ENCODE measurements at regions not wholly inside any gene's neighbourhood (a gene's known extent, or its start where the extent isn't known, plus 50 kb on each side); places are given as distances from the start of the nearest gene placed in this dataset.

DNA sequence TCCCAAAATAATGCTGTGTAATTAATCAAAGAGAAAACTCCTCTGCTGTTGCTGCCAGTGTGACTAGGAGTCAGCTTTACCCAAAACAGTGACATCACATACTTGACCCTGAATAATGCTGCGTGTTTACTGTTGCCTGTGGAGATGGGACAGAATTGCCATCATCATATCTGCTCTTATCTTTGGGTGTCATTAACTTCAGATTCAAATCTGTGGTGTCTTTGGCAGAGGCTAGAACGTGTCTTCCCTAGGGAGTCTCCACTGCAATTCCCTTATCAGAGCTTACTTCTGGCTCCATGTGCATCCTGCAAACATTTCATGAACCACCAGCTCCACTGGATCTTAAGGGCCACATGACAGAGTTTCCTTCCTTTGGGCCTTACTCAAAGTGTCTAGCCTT lies 88.9 kb upstream of the MRPS30 start:
- no peak for TF ChIP-seq POLR2A (IDR thresholded peaks at IDR 0.05)
- TF ChIP-seq, protein P1, sequence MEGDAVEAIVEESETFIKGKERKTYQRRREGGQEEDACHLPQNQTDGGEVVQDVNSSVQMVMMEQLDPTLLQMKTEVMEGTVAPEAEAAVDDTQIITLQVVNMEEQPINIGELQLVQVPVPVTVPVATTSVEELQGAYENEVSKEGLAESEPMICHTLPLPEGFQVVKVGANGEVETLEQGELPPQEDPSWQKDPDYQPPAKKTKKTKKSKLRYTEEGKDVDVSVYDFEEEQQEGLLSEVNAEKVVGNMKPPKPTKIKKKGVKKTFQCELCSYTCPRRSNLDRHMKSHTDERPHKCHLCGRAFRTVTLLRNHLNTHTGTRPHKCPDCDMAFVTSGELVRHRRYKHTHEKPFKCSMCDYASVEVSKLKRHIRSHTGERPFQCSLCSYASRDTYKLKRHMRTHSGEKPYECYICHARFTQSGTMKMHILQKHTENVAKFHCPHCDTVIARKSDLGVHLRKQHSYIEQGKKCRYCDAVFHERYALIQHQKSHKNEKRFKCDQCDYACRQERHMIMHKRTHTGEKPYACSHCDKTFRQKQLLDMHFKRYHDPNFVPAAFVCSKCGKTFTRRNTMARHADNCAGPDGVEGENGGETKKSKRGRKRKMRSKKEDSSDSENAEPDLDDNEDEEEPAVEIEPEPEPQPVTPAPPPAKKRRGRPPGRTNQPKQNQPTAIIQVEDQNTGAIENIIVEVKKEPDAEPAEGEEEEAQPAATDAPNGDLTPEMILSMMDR (IDR thresholded peaks at IDR 0.05) = no peak
- Histone ChIP-seq H3K27me3 (no peaks in the 10 kb centered on the region), H3K27ac (no peak overlapping the region), H3K4me3 (no peak overlapping the region), H3K9me3 (no peaks in the 10 kb centered on the region), H3K4me1 (no peaks in the 10 kb centered on the region), H3K36me3 (ENCODE audit: low read depth, missing control alignments) (no peaks in the 10 kb centered on the region)
- intact Hi-C loops (cut with DNase I; ENCODE audit: low total_unique reads) = no loop called here
- DNase-seq = no peak
- 67 to 71% methylated on average over 2 of the region's 2 CpGs for WGBS, 2 donors

DNA sequence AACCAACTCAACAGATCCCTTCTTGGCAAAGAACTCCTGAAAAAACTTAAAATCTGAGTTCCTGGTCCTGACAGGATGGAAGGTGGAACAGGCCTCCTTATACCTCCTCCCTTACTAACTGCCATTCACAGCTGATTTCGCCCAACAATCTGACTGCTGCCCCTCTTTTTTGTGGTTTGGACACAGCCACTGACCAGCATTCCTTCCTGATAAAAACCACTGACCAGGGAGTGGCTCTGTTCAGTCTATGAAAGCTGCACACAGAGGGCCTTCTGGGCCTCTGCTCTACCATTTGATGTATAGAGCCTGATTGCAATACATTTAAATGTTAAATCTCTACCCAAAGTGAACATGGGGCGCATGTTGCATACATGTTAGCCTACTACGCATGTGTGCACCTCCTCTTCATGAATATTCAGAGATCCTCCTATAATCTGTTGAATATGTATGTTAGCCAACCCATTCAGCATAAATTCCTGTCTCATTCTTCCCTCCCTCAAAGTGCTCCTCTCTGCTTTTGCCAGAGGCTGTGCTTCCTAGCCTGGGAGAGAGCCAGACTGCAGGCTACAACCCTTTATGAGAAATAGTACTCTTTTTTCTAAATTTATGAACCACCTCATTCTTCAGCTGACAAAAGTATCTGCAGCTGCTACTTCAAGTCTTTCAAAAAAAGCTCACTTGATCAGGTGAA lies 93.7 kb upstream of the MRPS30 start:
- Histone ChIP-seq H3K27me3 (no peaks in the 10 kb centered on the region), H3K4me1 (no peaks in the 10 kb centered on the region), H3K27ac (no peak overlapping the region), H3K36me3 (ENCODE audit: low read depth, missing control alignments) (no peaks in the 10 kb centered on the region), H3K4me3 (no peak overlapping the region), H3K9me3 (no peaks in the 10 kb centered on the region)
- DNase-seq = no peak
- 80 to 87% methylated on average over 3 of the region's 3 CpGs for WGBS, 2 donors
- TF ChIP-seq POLR2A (IDR thresholded peaks at IDR 0.05) = no peak
- TF ChIP-seq, protein P1 (IDR thresholded peaks at IDR 0.05) = no peak
- intact Hi-C loops (cut with DNase I; ENCODE audit: low total_unique reads) = no loop called here

DNA sequence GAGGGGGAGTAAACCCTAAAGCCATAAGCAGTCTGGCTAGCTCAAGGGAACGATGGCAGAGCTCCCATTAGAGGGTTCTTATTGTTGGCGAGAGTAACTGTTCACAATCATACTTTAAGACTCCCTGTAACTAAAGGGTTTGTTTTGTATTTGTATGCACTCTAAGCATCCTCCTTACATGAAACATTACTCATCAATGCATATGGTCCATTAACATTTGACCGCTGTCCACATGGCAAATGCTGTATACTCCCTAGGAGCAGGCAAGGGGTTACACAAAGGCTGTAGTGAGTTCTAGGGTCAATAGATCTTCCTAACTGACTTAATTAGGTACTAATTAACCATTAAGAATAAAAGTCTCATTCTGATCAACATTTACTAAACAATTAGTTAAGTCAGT lies 95.3 kb upstream of the MRPS30 start:
- no peak for TF ChIP-seq POLR2A (IDR thresholded peaks at IDR 0.05)
- TF ChIP-seq, protein P1 (IDR thresholded peaks at IDR 0.05) = no peak
- DNase-seq = no peak
- no peak overlapping the region for H3K27ac ChIP-seq
- H3K4me1 ChIP-seq = no peaks in the 10 kb centered on the region
- no peaks in the 10 kb centered on the region for H3K27me3 ChIP-seq
- intact Hi-C loops (cut with DNase I; ENCODE audit: low total_unique reads) = no loop called here
- WGBS, 2 donors = 76 to 78% methylated on average over 3 of the region's 3 CpGs
- H3K4me3 ChIP-seq = no peak overlapping the region
- H3K9me3 ChIP-seq = no peaks in the 10 kb centered on the region
- H3K36me3 ChIP-seq (ENCODE audit: low read depth, missing control alignments) = no peaks in the 10 kb centered on the region

DNA sequence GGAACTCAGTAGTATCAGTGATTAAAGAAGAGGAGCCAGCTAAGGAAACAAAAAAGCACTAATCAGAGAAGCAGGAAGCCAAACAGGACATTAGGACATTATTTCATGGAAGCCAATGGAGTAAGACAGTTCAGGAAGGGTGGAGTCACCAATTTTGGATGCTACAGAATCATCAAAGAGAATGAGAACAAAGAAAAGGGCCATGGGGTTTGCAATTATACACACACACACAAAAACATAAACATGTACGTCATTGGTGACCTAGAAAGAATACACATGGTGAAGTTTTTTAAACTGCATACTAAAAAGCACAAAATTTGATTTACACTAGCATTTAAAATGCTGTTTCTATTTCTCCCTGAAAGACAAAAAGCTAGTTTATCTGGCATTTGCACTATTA lies 96.8 kb upstream of the MRPS30 start:
- H3K36me3 ChIP-seq (ENCODE audit: low read depth, missing control alignments) = no peaks in the 10 kb centered on the region
- no peak for DNase-seq
- WGBS, 2 donors = 86 to 96% methylated on average over 1 of the region's 1 CpG
- no peak overlapping the region for H3K27ac ChIP-seq
- TF ChIP-seq POLR2A (IDR thresholded peaks at IDR 0.05) = no peak
- TF ChIP-seq, protein P1 (IDR thresholded peaks at IDR 0.05) = no peak
- no peaks in the 10 kb centered on the region for H3K9me3 ChIP-seq
- intact Hi-C loops (cut with DNase I; ENCODE audit: low total_unique reads) = no loop called here
- no peak overlapping the region for H3K4me3 ChIP-seq
- no peaks in the 10 kb centered on the region for H3K27me3 ChIP-seq
- H3K4me1 ChIP-seq = no peaks in the 10 kb centered on the region

DNA sequence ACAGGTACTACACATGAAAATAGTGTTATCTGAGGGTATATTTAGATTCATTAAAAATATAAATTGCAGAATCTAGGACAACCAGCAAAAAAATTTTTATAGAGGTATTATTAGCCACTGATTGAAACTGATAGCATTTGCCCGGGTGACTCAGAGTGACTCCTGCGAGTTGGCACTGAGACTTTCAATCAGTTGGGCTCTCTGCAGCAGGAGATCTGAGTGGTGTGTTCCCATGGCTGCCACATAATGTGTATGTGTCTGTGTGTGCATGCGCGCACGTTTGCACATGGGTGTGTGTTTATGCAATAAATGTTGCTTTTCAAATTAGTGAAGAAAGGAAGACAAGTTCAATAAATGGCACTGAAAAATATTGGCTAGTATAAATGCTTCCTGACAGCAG lies 100.1 kb upstream of the MRPS30 start:
- no peak overlapping the region for H3K4me3 ChIP-seq
- no peaks in the 10 kb centered on the region for H3K36me3 ChIP-seq (ENCODE audit: low read depth, missing control alignments)
- no peaks in the 10 kb centered on the region for H3K9me3 ChIP-seq
- no peaks in the 10 kb centered on the region for H3K4me1 ChIP-seq
- intact Hi-C loops (cut with DNase I; ENCODE audit: low total_unique reads) = no loop called here
- WGBS, 2 donors = 94% methylated on average over 5 of the region's 5 CpGs
- no peaks in the 10 kb centered on the region for H3K27me3 ChIP-seq
- DNase-seq = no peak
- TF ChIP-seq, protein P1 (IDR thresholded peaks at IDR 0.05) = no peak
- TF ChIP-seq POLR2A (IDR thresholded peaks at IDR 0.05) = no peak
- H3K27ac ChIP-seq = no peak overlapping the region

Data from testis (tissue), 2 donors.